Panc1 (cell line): ENCODE measurements at regions not wholly inside any gene's neighbourhood (a gene's known extent, or its start where the extent isn't known, plus 50 kb on each side); places are given as distances from the start of the nearest gene placed in this dataset.
A peak's percentile ranks its signal among the peaks of the same experiment; 100 is the strongest.

Experiments used
- ATAC-seq: fragments of 200-7000 bp; cut with Tn5 transposase; 2 replicates; pipeline ENCODE4 v1.9.1; 2020; ENCODE audit warnings: mild to moderate bottlenecking, moderate library complexity
- BruUV-seq: library from RNA; stranded (reverse); fragments of 400-500 nt; replicated peaks from 2 replicates; lab custom pipeline; 2021; lab: Mats Ljungman, UMichigan
- CTCF ChIA-PET: fragments of 300-600 bp; sonication (Branson Sonifier 250); formaldehyde crosslinking; loops from one replicate; lab custom pipeline; 2022; ENCODE audit warnings: antibody characterized with exemption; lab: Charles Lee
- POLR2A ChIA-PET: fragments of 300-600 bp; sonication (Branson Sonifier 250); formaldehyde crosslinking; loops from one replicate; lab custom pipeline; 2022; ENCODE audit warnings: antibody characterized with exemption; lab: Charles Lee
- DNase-seq: peaks from one replicate; pipeline ENCODE4 v3.0.0-alpha.2; 2010; ENCODE audit warnings: low read depth, low spot score
- H3K27ac ChIP-seq: 2 replicates; pipeline ENCODE4 v1.5.1; 2011; ENCODE audit warnings: mild to moderate bottlenecking, low read length, inconsistent platforms
- H3K27me3 ChIP-seq: fragments of 200-500 bp; sonication (Bioruptor generic); 2 replicates; pipeline ENCODE4 v1.6.0; 2014; ENCODE audit warnings: low read length, inconsistent platforms; ENCODE audit not compliant: control insufficient read depth, insufficient read depth
- H3K36me3 ChIP-seq: fragments of 200-500 bp; sonication (Bioruptor generic); 2 replicates; pipeline ENCODE4 v1.5.1; 2014; ENCODE audit warnings: inconsistent platforms, mild to moderate bottlenecking, low read length, moderate library complexity; ENCODE audit not compliant: control insufficient read depth, insufficient read depth
- H3K4me1 ChIP-seq: 2 replicates; pipeline ENCODE4 v1.5.1; 2011; ENCODE audit warnings: inconsistent platforms, mild to moderate bottlenecking, low read length, moderate library complexity; ENCODE audit not compliant: control insufficient read depth, insufficient read depth
- H3K4me3 ChIP-seq, 2 experiments: 2 replicates each; pipeline ENCODE4 v1.5.1; 2011 to 2012; ENCODE audit warnings: low read depth in 2 of 2, low read length in 2 of 2, mild to moderate bottlenecking in 2 of 2, inconsistent platforms in 1 of 2, moderate library complexity in 1 of 2
- H3K9me3 ChIP-seq: fragments of 200-500 bp; sonication (Bioruptor generic); 2 replicates; pipeline ENCODE4 v1.5.1; 2014; ENCODE audit warnings: low read depth, mild to moderate bottlenecking, inconsistent platforms, low read length, moderate library complexity; ENCODE audit not compliant: control insufficient read depth, insufficient read depth
- POLR2AphosphoS5 ChIP-seq: IDR thresholded peaks from 2 replicates; pipeline ENCODE4 v1.6.1; 2012; ENCODE audit warnings: mild to moderate bottlenecking, low read depth, low read length, moderate library complexity
- SIN3A ChIP-seq: IDR thresholded peaks from 2 replicates; pipeline ENCODE4 v1.6.1; 2012; ENCODE audit warnings: low read depth, mild to moderate bottlenecking, low read length, moderate library complexity, borderline replicate concordance; ENCODE audit not compliant: insufficient read depth
- TCF7L2 ChIP-seq: IDR thresholded peaks from 2 replicates; pipeline ENCODE4 v1.6.1; 2011; ENCODE audit warnings: mild to moderate bottlenecking, low read depth, low read length, inconsistent platforms
- in situ Hi-C: cut with HindIII; loops from 2 replicates; pipeline ENCODE4 v1.10.0; 2016; ENCODE audit warnings: low sequenced_read_pairs, low pct_unique_long_range_greater_than_20kb
- intact Hi-C: fragments of 100-400 bp; cut with micrococcal nuclease; formaldehyde crosslinking; loops from one replicate; pipeline ENCODE4 v1.10.0; 2022; ENCODE audit not compliant: unreplicated experiment
- TF ChIP-seq, protein P1 (sequence below): fragments of 450-650 bp; IDR thresholded peaks from 2 replicates; pipeline ENCODE4 v1.5.1; 2017; ENCODE audit warnings: mild to moderate bottlenecking
- TF ChIP-seq, protein P2 (sequence below), 2 experiments: IDR thresholded peaks; 2 replicates each; pipeline ENCODE4 v1.6.1; 2011 to 2012; ENCODE audit warnings: low read depth in 2 of 2, control low read depth in 1 of 2, low read length in 1 of 2, mild to moderate bottlenecking in 1 of 2, moderate library complexity in 1 of 2; ENCODE audit not compliant: insufficient read depth in 1 of 2

DNA sequence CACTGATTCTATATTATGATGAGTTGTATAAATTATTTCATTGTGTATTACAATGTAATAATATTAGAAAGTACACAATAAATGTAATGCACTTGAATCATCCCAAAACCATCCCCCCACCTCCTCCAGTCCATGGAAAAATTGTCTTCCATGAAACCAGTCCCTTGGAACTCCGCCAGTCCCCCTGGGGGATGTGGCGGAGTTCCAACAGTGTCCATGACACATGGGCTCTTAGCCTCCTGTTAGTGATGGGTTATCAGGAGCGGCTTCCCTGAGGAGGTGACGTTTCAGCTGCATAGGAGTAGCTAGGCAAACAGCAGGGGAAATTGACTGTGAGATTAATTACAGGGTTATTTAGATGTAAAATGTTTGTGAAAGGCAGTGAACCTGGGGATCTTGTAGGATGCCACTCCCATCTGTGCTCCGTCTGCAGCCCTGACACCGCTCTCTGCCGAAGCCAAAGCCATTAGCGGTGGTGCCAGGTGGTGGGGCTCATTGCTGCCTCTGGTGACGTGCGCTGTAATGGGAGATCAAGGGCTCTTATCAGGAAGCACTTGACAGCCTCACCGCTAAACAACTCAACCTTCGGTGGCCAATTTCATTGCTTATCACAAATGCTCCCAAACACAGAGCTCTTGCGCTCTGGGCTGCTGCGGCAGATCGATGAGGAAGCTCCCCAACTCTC is 81.6 kb upstream of the MC3R start:
- Histone ChIP-seq H3K27me3 (no peaks in the 10 kb centered on the region; the same call in 1 of the 2 replicates), H3K27ac (no peak overlapping the region), H3K4me1 (no peaks in the 10 kb centered on the region), H3K4me3 (no peak overlapping the region), H3K9me3 (no peaks in the 10 kb centered on the region), H3K36me3 (no peaks in the 10 kb centered on the region)
- no TSS peak for BruUV-seq
- no peak for TF ChIP-seq TCF7L2
- no peak for TF ChIP-seq SIN3A
- TF ChIP-seq, protein P1, sequence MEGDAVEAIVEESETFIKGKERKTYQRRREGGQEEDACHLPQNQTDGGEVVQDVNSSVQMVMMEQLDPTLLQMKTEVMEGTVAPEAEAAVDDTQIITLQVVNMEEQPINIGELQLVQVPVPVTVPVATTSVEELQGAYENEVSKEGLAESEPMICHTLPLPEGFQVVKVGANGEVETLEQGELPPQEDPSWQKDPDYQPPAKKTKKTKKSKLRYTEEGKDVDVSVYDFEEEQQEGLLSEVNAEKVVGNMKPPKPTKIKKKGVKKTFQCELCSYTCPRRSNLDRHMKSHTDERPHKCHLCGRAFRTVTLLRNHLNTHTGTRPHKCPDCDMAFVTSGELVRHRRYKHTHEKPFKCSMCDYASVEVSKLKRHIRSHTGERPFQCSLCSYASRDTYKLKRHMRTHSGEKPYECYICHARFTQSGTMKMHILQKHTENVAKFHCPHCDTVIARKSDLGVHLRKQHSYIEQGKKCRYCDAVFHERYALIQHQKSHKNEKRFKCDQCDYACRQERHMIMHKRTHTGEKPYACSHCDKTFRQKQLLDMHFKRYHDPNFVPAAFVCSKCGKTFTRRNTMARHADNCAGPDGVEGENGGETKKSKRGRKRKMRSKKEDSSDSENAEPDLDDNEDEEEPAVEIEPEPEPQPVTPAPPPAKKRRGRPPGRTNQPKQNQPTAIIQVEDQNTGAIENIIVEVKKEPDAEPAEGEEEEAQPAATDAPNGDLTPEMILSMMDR: no peak
- TF ChIP-seq, protein P2, sequence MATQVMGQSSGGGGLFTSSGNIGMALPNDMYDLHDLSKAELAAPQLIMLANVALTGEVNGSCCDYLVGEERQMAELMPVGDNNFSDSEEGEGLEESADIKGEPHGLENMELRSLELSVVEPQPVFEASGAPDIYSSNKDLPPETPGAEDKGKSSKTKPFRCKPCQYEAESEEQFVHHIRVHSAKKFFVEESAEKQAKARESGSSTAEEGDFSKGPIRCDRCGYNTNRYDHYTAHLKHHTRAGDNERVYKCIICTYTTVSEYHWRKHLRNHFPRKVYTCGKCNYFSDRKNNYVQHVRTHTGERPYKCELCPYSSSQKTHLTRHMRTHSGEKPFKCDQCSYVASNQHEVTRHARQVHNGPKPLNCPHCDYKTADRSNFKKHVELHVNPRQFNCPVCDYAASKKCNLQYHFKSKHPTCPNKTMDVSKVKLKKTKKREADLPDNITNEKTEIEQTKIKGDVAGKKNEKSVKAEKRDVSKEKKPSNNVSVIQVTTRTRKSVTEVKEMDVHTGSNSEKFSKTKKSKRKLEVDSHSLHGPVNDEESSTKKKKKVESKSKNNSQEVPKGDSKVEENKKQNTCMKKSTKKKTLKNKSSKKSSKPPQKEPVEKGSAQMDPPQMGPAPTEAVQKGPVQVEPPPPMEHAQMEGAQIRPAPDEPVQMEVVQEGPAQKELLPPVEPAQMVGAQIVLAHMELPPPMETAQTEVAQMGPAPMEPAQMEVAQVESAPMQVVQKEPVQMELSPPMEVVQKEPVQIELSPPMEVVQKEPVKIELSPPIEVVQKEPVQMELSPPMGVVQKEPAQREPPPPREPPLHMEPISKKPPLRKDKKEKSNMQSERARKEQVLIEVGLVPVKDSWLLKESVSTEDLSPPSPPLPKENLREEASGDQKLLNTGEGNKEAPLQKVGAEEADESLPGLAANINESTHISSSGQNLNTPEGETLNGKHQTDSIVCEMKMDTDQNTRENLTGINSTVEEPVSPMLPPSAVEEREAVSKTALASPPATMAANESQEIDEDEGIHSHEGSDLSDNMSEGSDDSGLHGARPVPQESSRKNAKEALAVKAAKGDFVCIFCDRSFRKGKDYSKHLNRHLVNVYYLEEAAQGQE (IDR thresholded peaks at IDR 0.05; ENCODE audit: insufficient read depth in 1 of 2, low read depth in 2 of 2, low read length in 1 of 2): no peak
- no peak for TF ChIP-seq POLR2AphosphoS5
- in situ Hi-C loops: no loop called here
- ChIA-PET POLR2A (no interaction called here), CTCF (no interaction called here)
- DNase-seq (no peak), ATAC-seq (no peak)
- intact Hi-C loops: no loop called here

DNA sequence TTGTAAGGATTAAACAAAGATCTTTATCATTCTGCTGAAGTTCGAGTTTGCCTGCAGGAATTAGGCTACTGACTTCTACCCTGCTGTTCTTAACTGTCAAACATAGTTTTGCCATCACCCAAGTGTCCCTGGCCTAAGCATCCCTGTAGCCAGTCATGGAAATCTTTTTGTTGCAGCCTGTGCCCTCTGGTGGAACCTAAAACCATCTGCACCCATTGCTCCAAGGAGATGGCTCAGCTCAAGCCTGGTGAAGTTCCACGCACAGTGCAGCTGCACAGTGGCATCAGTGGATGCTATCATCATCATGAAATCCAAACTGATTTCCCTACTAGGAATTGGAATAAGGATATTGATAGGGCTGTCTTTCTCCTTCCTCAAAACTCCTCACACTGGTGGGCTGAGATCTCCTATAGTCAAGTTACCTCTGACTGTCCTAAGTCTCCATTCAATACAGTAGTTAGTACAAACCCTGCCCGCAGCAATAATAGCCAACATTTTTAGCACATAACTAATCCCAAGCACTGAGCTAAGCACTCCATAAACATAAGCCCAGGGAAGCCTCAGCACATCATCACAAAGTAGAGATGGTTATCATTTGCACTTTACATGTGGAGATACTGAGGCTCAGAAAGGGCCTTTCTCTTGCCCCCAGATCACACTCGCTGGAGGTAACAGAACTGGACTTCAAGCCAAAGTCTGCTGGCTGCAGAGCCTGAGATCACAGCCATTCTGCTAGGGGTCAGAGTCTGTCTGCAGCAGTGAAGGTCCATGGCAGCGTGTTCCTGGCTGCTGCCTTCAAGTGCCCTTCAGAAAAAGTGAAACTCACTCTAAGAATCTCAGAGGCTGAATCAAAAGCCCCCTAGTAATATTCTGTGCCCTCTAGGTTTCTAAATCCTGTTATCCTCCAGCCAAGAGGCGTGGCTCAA is 77.2 kb upstream of the MC3R start:
- ChIA-PET CTCF (interaction anchor here (0.7 kb wide), 1 partner anchor 163 kb away, joined by 5 read pairs; no protein-coding TSS in a partner anchor), POLR2A (no interaction called here)
- in situ Hi-C loops (no loop called here), intact Hi-C loops (loop anchor here (10.0 kb wide), 1 partner anchor 757 kb away; no protein-coding TSS in a partner anchor)
- ATAC-seq (peak; percentile 75), DNase-seq (no peak)
- BruUV-seq: no TSS peak
- no peaks in the 10 kb centered on the region for H3K27me3 ChIP-seq
- H3K36me3 ChIP-seq: no peaks in the 10 kb centered on the region
- TF ChIP-seq, protein P2 (IDR thresholded peaks at IDR 0.05; ENCODE audit: insufficient read depth in 1 of 2, low read depth in 2 of 2, low read length in 1 of 2): no peak
- TF ChIP-seq, protein P1: peak; percentile 65
- H3K4me3 ChIP-seq: no peak overlapping the region
- no peaks in the 10 kb centered on the region for H3K9me3 ChIP-seq
- H3K4me1 ChIP-seq: no peaks in the 10 kb centered on the region
- no peak overlapping the region for H3K27ac ChIP-seq
